NCI-H524 treated with DMSO at 0.1 percent for 48 hours (cell line): ENCODE measurements at regions not wholly inside any gene's neighbourhood (a gene's known extent, or its start where the extent isn't known, plus 50 kb on each side); places are given as distances from the start of the nearest gene placed in this dataset.
"Not testable (repeated sequence)": the region's sequence is repeated elsewhere in the genome, so short reads cannot be mapped to it uniquely, and the experiment has no call there.

Experiments used
- DNase-seq: peaks from one replicate; lab custom pipeline; 2025; lab: John Stamatoyannopoulos, UW

- DNase-seq: no peak
Measured at GRCh38 chr3:99315896-99316295, 322.5 kb upstream of the COL8A1 start.

GRCh38 chr3:99313485-99313884, 324.9 kb upstream of the COL8A1 start:
- DNase-seq: no peak

GRCh38 chr3:99298661-99299060, 339.7 kb upstream of the COL8A1 start:
- no peak for DNase-seq

GRCh38 chr3:99295836-99296235, 342.6 kb upstream of the COL8A1 start:
- DNase-seq: no peak

- not testable (repeated sequence) for DNase-seq
Measured at GRCh38 chr3:99294092-99294491, 344.3 kb upstream of the COL8A1 start.

- no peak for DNase-seq
Measured at GRCh38 chr3:99287876-99288275, 350.5 kb upstream of the COL8A1 start.

GRCh38 chr3:99286266-99286845, 352.0 kb upstream of the COL8A1 start:
- DNase-seq: no peak

- DNase-seq: no peak
Measured at GRCh38 chr3:99269606-99270351, 368.3 kb upstream of the DCBLD2 start.

- DNase-seq: no peak
Measured at GRCh38 chr3:99256788-99257187, 355.3 kb upstream of the DCBLD2 start.

GRCh38 chr3:99253963-99254355, 352.5 kb upstream of the DCBLD2 start:
- no peak for DNase-seq

GRCh38 chr3:99250821-99251355, 349.4 kb upstream of the DCBLD2 start:
- DNase-seq: no peak

- no peak for DNase-seq
Measured at GRCh38 chr3:99250272-99250671, 348.8 kb upstream of the DCBLD2 start.

- DNase-seq: no peak
Measured at GRCh38 chr3:99249627-99250026, 348.1 kb upstream of the DCBLD2 start.

GRCh38 chr3:99248913-99249312, 347.4 kb upstream of the DCBLD2 start:
- no peak for DNase-seq

- no peak for DNase-seq
Measured at GRCh38 chr3:99248130-99248529, 346.6 kb upstream of the DCBLD2 start.

GRCh38 chr3:99246010-99246654, 344.6 kb upstream of the DCBLD2 start:
- no peak for DNase-seq

- no peak for DNase-seq
Measured at GRCh38 chr3:99242271-99242670, 340.8 kb upstream of the DCBLD2 start.

GRCh38 chr3:99240700-99241099, 339.2 kb upstream of the DCBLD2 start:
- DNase-seq: no peak

GRCh38 chr3:99236576-99236975, 335.1 kb upstream of the DCBLD2 start:
- DNase-seq: no peak

GRCh38 chr3:99232696-99233095, 331.2 kb upstream of the DCBLD2 start:
- no peak for DNase-seq

- DNase-seq: no peak
Measured at GRCh38 chr3:99218468-99218867, 317.0 kb upstream of the DCBLD2 start.

- DNase-seq: no peak
Measured at GRCh38 chr3:99212969-99213368, 311.5 kb upstream of the DCBLD2 start.

GRCh38 chr3:99211309-99211708, 309.8 kb upstream of the DCBLD2 start:
- DNase-seq: no peak
